Keratinocyte (primary cell): ENCODE measurements at regions not wholly inside any gene's neighbourhood (a gene's known extent, or its start where the extent isn't known, plus 50 kb on each side); places are given as distances from the start of the nearest gene placed in this dataset.

Experiments used
- DNase-seq: peaks from one replicate; pipeline ENCODE4 v3.0.0-alpha.2; 2011; ENCODE audit warnings: low read depth, missing footprints, low spot score
- FAIRE-seq: peaks from 2 replicates; lab custom pipeline; 2011; peaks lifted over from hg19 to GRCh38; lab: Jason Lieb, UNC
- H2AFZ ChIP-seq: 2 replicates; pipeline ENCODE4 v1.6.0; 2012; ENCODE audit warnings: low read length, control low read depth, inconsistent platforms; ENCODE audit not compliant: control insufficient read depth
- H3K27ac ChIP-seq: 2 replicates; pipeline ENCODE4 v1.5.1; 2011; ENCODE audit warnings: low read length; ENCODE audit not compliant: control insufficient read depth, insufficient read depth
- H3K27me3 ChIP-seq: 3 replicates; pipeline ENCODE4 v1.6.0; 2011; ENCODE audit warnings: low read length; ENCODE audit not compliant: control insufficient read depth, insufficient read depth; ENCODE audit errors: extremely low read depth
- H3K36me3 ChIP-seq, 2 experiments: 2 replicates in 1 of 2; 3 replicates in 1 of 2; pipeline ENCODE4 v1.5.1; 2011; ENCODE audit warnings: low read length in 2 of 2, mild to moderate bottlenecking in 1 of 2; ENCODE audit not compliant: control insufficient read depth in 2 of 2, insufficient read depth in 2 of 2; ENCODE audit errors: extremely low read depth in 1 of 2
- H3K4me1 ChIP-seq: 3 replicates; pipeline ENCODE4 v1.5.1; 2011; ENCODE audit warnings: low read length; ENCODE audit not compliant: control insufficient read depth, insufficient read depth; ENCODE audit errors: extremely low read depth
- H3K4me2 ChIP-seq: 3 replicates; pipeline ENCODE4 v1.6.0; 2011; ENCODE audit warnings: low read depth, low read length; ENCODE audit not compliant: control insufficient read depth, insufficient read depth; ENCODE audit errors: extremely low read depth
- H3K4me3 ChIP-seq, 3 experiments: fragments of 200-600 bp in 1 of 3; sonication (generic) in 1 of 3; 2 replicates in 2 of 3; 3 replicates in 1 of 3; pipeline ENCODE4 v1.5.1; 2011 to 2016; ENCODE audit warnings: low read length in 3 of 3, mild to moderate bottlenecking in 3 of 3, control low read depth in 2 of 3, inconsistent platforms in 1 of 3, low read depth in 1 of 3, mixed read lengths in 1 of 3, mixed run types in 1 of 3, moderate library complexity in 1 of 3; ENCODE audit not compliant: control insufficient read depth in 2 of 3, insufficient read depth in 2 of 3; ENCODE audit errors: extremely low read depth in 1 of 3
- H3K79me2 ChIP-seq: 2 replicates; pipeline ENCODE4 v1.6.0; 2012; ENCODE audit warnings: low read length; ENCODE audit not compliant: control insufficient read depth, insufficient read depth
- H3K9ac ChIP-seq: 3 replicates; pipeline ENCODE4 v1.6.0; 2011; ENCODE audit warnings: low read length; ENCODE audit not compliant: control insufficient read depth, insufficient read depth; ENCODE audit errors: extremely low read depth
- H3K9me1 ChIP-seq: 3 replicates; pipeline ENCODE4 v1.6.0; 2011; ENCODE audit warnings: low read length; ENCODE audit not compliant: control insufficient read depth, insufficient read depth; ENCODE audit errors: extremely low read depth
- H3K9me3 ChIP-seq: 2 replicates; pipeline ENCODE4 v1.5.1; 2012; ENCODE audit warnings: low read depth, low read length; ENCODE audit not compliant: control insufficient read depth
- H4K20me1 ChIP-seq: 3 replicates; pipeline ENCODE4 v1.6.0; 2011; ENCODE audit warnings: low read length; ENCODE audit not compliant: control insufficient read depth, insufficient read depth; ENCODE audit errors: extremely low read depth
- EZH2 ChIP-seq: IDR thresholded peaks from one replicate; pipeline ENCODE4 v1.6.1; 2012; ENCODE audit warnings: inconsistent platforms, mild to moderate bottlenecking, low read length, moderate library complexity
- dilution Hi-C: fragments of 300-500 bp; cut with MboI; formaldehyde crosslinking; loops from one replicate; pipeline ENCODE4 v1.7.0; 2020; ENCODE audit warnings: low sequenced_read_pairs; ENCODE audit not compliant: extremely low pct_ligation_motif_present
- TF ChIP-seq, protein P1 (sequence below), 3 experiments: IDR thresholded peaks in 1 of 3; conservative IDR thresholded peaks in 1 of 3; optimal IDR thresholded peaks in 1 of 3; 2 replicates in 2 of 3; 3 replicates in 1 of 3; pipeline versions ENCODE3 to v1.5.1; 2011; ENCODE audit warnings: low read length in 3 of 3, mild to moderate bottlenecking in 3 of 3, moderate library complexity in 2 of 3, control low read depth in 1 of 3, inconsistent platforms in 1 of 3; ENCODE audit not compliant: insufficient read depth in 2 of 3; ENCODE audit errors: extremely low read depth in 1 of 3

DNA sequence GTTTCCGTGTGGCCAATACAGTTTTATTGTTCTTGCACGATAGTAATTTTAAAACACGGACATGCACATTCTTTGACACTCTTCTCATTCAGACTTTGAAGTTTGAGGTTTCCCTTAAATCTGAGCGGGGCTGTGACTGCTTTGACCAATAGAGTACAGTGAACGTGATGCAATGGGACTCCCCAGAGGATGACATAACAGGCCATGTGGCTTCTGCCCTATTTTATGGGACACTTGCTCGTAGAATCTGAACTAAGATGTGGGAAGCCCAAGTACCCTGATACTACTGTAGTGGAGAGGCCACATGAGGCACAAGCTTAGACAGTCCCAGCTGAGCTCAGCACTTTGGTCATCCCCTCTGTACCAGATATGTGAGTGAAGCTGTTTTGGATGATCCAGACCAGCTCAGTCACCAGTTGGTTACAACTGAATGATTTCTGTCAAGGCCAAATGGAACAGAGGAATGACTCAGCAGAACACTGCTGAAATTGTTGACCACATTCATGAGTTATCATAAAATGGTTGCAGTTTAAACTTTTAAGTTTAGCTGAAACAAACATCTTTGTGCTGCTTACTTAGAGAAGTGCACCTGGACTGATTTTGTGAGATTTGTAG is 279.4 kb downstream of the RFPL4B start:
- TF ChIP-seq EZH2 = no peak
- TF ChIP-seq, protein P1, sequence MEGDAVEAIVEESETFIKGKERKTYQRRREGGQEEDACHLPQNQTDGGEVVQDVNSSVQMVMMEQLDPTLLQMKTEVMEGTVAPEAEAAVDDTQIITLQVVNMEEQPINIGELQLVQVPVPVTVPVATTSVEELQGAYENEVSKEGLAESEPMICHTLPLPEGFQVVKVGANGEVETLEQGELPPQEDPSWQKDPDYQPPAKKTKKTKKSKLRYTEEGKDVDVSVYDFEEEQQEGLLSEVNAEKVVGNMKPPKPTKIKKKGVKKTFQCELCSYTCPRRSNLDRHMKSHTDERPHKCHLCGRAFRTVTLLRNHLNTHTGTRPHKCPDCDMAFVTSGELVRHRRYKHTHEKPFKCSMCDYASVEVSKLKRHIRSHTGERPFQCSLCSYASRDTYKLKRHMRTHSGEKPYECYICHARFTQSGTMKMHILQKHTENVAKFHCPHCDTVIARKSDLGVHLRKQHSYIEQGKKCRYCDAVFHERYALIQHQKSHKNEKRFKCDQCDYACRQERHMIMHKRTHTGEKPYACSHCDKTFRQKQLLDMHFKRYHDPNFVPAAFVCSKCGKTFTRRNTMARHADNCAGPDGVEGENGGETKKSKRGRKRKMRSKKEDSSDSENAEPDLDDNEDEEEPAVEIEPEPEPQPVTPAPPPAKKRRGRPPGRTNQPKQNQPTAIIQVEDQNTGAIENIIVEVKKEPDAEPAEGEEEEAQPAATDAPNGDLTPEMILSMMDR (optimal IDR thresholded peaks at IDR 0.05 in 1 of 3, IDR thresholded peaks at IDR 0.05 in 1 of 3, conservative IDR thresholded peaks at IDR 0.05 in 1 of 3; ENCODE audit: extremely low read depth in 1 of 3, insufficient read depth in 2 of 3, low read length in 3 of 3) = no peak
- no peak for FAIRE-seq
- no peak overlapping the region for H3K4me3 ChIP-seq
- no peaks in the 10 kb centered on the region for H3K9me1 ChIP-seq
- no peak overlapping the region for H3K27ac ChIP-seq
- H3K36me3 ChIP-seq = no peaks in the 10 kb centered on the region
- no peak overlapping the region for H3K4me2 ChIP-seq
- no peak for DNase-seq
- dilution Hi-C loops = no loop called here
- no peaks in the 10 kb centered on the region for H3K4me1 ChIP-seq
- no peaks in the 10 kb centered on the region for H3K9me3 ChIP-seq
- no peaks in the 10 kb centered on the region for H3K27me3 ChIP-seq
- H4K20me1 ChIP-seq = no peaks in the 10 kb centered on the region
- H2AFZ ChIP-seq = no peak overlapping the region
- H3K9ac ChIP-seq = no peak overlapping the region
- no peaks in the 10 kb centered on the region for H3K79me2 ChIP-seq

DNA sequence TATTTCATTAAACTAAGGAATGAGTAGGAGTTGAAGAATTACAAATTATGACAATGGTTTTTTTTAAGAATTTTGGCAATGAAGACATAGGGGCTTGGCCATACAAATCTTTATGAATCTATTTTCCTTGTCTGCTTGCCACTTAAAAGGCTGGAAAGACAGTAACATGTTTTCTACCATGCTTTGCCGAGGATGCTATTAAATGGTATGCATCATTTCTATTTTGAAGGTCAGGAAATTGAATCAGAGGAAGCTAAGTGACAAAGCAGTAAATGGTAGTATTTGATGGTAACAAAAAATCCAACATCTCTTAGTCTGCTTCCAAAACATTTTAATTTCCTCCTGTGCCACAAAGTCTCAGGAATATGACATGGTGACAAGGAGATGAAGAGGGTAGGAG is 287.2 kb downstream of the RFPL4B start:
- no peak for TF ChIP-seq EZH2
- TF ChIP-seq, protein P1 (optimal IDR thresholded peaks at IDR 0.05 in 1 of 3, IDR thresholded peaks at IDR 0.05 in 1 of 3, conservative IDR thresholded peaks at IDR 0.05 in 1 of 3; ENCODE audit: extremely low read depth in 1 of 3, insufficient read depth in 2 of 3, low read length in 3 of 3) = no peak
- Histone ChIP-seq H3K4me1 (no peaks in the 10 kb centered on the region), H3K36me3 (no peaks in the 10 kb centered on the region), H3K4me3 (no peak overlapping the region), H4K20me1 (no peaks in the 10 kb centered on the region), H3K9me1 (no peaks in the 10 kb centered on the region), H2AFZ (no peak overlapping the region), H3K9me3 (no peaks in the 10 kb centered on the region), H3K27me3 (no peaks in the 10 kb centered on the region), H3K79me2 (no peaks in the 10 kb centered on the region), H3K27ac (no peak overlapping the region), H3K9ac (no peak overlapping the region), H3K4me2 (no peak overlapping the region)
- FAIRE-seq (no peak), DNase-seq (no peak)
- dilution Hi-C loops = no loop called here
